Epithelial cell of proximal tubule (primary cell): ENCODE measurements at regions not wholly inside any gene's neighbourhood (a gene's known extent, or its start where the extent isn't known, plus 50 kb on each side); places are given as distances from the start of the nearest gene placed in this dataset.

Source experiments
- DNase-seq: peaks from one replicate; pipeline ENCODE4 v3.0.0-alpha.2; 2011; ENCODE audit warnings: low read depth
- H3K4me3 ChIP-seq: 2 replicates; pipeline ENCODE4 v1.5.1; 2011; ENCODE audit warnings: low read depth, mild to moderate bottlenecking, low read length
- CTCF ChIP-seq: conservative IDR thresholded peaks from 2 replicates; pipeline ENCODE4 v1.5.1; 2012; ENCODE audit warnings: low read depth, mild to moderate bottlenecking, low read length

- DNase-seq = no peak
Observed at GRCh38 chr17:77572851-77573250, 385.7 kb upstream of the TNRC6C start.

DNA sequence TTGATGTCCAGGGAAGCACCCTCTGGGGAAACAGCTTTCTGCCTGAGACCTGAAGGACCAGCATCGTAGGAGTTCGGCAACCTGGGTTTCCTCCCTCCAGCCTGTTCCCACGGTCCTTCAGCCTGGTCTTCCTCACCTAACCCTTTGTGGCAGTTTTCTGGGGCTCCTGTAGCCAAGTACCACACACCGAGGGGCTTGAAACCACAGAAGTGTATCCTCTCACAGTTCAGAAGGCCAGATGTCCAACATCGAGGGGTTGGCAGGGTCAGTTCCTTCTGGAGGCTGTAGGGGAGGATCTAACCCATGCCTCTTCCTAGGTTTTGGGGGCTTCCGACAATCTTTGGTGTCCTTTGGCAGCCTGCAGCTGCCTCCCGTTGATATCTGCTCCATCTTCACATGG lies 381.0 kb upstream of the TNRC6C start:
- no peak for DNase-seq
- H3K4me3 ChIP-seq = no peak overlapping the region
- no peak for TF ChIP-seq CTCF

More at GRCh38 chr17:77572851-77573250, 385.7 kb upstream of the TNRC6C start:
- H3K4me3 ChIP-seq = no peak overlapping the region
- no peak for TF ChIP-seq CTCF

DNA sequence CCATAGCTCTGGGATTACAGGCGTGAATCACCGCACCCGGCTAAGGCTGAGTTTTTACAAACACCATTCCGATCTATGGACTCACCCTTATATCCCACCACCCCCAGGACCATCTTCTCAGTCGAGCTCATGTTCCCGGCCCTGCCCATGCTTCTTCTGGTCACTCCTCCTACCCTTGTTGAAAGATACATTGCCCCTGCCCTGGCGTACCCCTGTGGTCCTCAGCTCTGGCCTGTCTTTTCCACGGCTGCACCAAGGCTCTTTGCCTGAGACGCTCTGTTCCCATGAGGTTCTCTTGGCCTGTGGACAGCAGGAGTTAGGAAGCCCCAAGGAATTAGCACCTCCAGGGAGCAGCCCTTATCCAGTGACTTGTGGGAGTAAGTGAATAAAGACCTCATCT lies 379.4 kb upstream of the TNRC6C start:
- TF ChIP-seq CTCF = no peak
- no peak for DNase-seq

DNA sequence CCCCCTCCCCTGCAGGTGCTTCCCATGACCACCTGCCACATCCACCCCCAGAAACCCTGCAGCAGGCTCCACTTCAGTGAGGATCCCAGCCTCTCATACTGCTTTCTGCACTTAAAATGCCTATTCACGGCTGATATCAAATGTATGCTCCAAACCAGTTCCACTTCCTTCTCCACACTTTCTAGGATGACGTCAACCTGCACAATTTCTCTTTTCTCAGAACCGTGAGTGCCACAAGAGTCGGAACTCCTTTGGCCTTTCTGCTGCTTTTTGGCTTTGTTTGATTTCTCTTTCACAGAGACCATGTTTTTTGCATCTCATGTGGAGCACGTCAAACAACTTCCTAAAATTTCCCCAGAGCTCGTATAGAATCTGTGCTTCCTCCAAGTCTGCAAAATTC lies 378.8 kb upstream of the TNRC6C start:
- no peak overlapping the region for H3K4me3 ChIP-seq
- no peak for TF ChIP-seq CTCF

More for the DNA sequence above, 379.4 kb upstream of the TNRC6C start:
- H3K4me3 ChIP-seq = no peak overlapping the region

DNA sequence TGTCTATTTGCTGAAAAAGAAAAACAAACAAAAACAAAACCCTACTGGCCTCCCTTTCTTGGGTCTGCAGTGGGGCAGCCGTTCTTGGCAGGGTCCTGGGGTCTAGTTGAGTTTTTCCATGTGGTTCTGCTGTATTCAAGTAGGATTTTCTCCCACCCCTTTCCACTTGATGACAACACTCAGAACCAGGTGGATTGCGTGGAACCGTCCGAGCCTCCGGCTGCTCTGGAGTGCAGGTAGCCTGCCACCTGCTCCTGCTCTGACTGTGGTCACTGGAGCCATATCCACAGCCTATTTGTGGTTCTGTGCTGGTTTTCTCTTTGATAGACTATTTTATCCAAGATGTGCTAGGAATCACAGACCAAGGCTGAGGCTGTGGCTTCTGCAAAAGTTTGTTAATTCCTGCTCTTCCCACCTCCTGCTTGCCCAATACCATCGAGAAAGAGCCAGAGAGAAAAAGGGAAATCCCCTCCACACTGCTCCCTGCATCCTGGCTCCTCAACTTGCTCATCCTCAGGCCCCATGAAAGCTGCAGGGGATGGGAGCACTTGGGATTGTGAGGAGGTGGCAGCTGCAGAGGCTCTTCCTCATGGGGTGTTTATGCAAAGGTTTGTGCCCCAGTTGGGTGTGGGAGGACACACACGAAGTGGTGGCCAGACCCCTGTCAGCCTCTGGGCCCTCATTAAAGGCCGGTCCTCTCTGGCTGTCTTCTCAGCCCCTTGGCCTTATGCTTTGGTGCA lies 377.8 kb upstream of the TNRC6C start:
- DNase-seq = no peak
- TF ChIP-seq CTCF = no peak
- no peak overlapping the region for H3K4me3 ChIP-seq

More for the DNA sequence above, 378.8 kb upstream of the TNRC6C start:
- no peak for DNase-seq

DNA sequence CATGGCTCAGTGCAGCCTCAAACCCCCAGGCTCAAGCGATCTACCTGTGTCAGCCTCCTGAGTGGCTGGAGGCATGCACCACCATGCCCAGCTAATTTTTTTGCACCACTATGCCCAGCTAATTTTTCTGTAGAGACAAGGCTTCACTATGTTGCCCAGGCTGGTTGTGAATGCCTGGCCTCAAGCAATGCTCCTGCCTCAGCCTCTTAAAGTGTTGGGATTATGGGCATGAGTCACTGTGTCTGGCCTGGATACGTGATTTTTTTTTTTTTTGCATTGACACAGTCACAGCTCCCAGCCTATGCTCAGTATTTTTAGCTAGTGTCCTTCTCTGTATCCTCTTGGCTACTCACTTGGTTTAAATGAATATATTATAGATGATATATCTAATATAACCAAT lies 377.0 kb upstream of the TNRC6C start:
- TF ChIP-seq CTCF = no peak
- DNase-seq = no peak
- no peak overlapping the region for H3K4me3 ChIP-seq
